ENCODE measurements at regions not wholly inside any gene's neighbourhood (a gene's known extent, or its start where the extent isn't known, plus 50 kb on each side); places are given as distances from the start of the nearest gene placed in this dataset.

DNA sequence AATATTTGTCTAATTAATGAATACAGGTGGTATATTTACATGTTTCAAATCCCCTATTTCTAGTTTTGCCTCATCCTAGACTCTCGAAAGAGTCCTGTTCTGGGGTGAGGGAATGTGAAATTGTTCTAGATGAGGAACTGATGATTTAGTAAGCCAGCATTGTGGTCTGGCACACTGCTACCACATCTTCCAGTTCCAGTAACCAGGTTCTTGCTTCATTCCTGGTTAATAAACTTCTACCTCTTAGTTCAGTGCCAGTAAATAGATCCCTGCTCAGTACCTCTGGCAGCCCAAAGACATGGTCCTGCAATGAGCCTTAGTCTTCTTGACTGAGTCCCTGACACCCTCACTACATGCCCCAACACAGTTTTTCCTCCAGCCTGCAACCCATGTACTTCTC is 207.7 kb downstream of the SREK1 start:
- no peak overlapping the region for H2BK120ac ChIP-seq (replicated peaks; ENCODE audit: low read depth, low read length)
- H3K56ac ChIP-seq (replicated peaks; ENCODE audit: insufficient read length, low read depth, low read length), result no peak overlapping the region
- H3K36me3 ChIP-seq (ENCODE audit: control insufficient read depth in 2 of 4, insufficient read depth in 4 of 4, low read length in 3 of 4), result no peaks in the 10 kb centered on the region
- H3K27ac ChIP-seq (ENCODE audit: low read depth, low read length), result no peak overlapping the region
- FAIRE-seq, result no peak
- H2BK12ac ChIP-seq (ENCODE audit: low read depth, low read length), result no peak overlapping the region
- no peaks in the 10 kb centered on the region for H3K79me1 ChIP-seq (ENCODE audit: low read depth, low read length)
- H3K4me1 ChIP-seq (replicated peaks in 1 of 4; ENCODE audit: control insufficient read depth in 3 of 4, insufficient read depth in 4 of 4, low read length in 3 of 4), result no peaks in the 10 kb centered on the region
- no peak overlapping the region for H2BK20ac ChIP-seq (ENCODE audit: low read length)
- H3K18ac ChIP-seq (ENCODE audit: extremely low read depth, low read length), result no peak overlapping the region
- H2AK5ac ChIP-seq (ENCODE audit: low read depth, low read length), result no peak overlapping the region
- H3K4me2 ChIP-seq (ENCODE audit: insufficient read depth in 1 of 2, low read depth in 2 of 2, low read length in 2 of 2), result no peak overlapping the region
- H4K20me1 ChIP-seq (replicated peaks in 1 of 2; ENCODE audit: control insufficient read depth in 1 of 2, insufficient read depth in 2 of 2, low read length in 2 of 2), result no peaks in the 10 kb centered on the region
- H4K8ac ChIP-seq (ENCODE audit: extremely low read depth, insufficient read depth, low read length), result no peak overlapping the region
- 71% methylated on average over 1 of the region's 1 CpG; no CpG with 5 or more reads in 1 of the 2 experiments for WGBS, 2 experiments (ENCODE audit: extremely low coverage in 1 of 2, insufficient coverage in 1 of 2, insufficient read length in 1 of 2, insufficient replicate concordance in 2 of 2, low coverage in 1 of 2, low lambda C conversion rate in 2 of 2, missing lambda C conversion rate in 1 of 2)
- no peak overlapping the region for H4K91ac ChIP-seq (replicated peaks; ENCODE audit: insufficient read length, low read length)
- ChIA-PET POLR2A (ENCODE audit: partially characterized antibody) (no interaction called here), CTCF (ENCODE audit: partially characterized antibody) (no interaction called here)
- no peak overlapping the region for H3K4ac ChIP-seq (replicated peaks; ENCODE audit: insufficient read length, low read depth, low read length)
- no peak overlapping the region for H2BK5ac ChIP-seq (ENCODE audit: low read depth, low read length)
- no peak overlapping the region for H3K4me3 ChIP-seq (ENCODE audit: extremely low read depth in 1 of 4, insufficient read depth in 2 of 4, low read depth in 3 of 4, low read length in 4 of 4)
- no peak overlapping the region for H4K5ac ChIP-seq (ENCODE audit: insufficient read length, low read depth, low read length)
- no peak overlapping the region for H2BK15ac ChIP-seq (ENCODE audit: low read length)
- no peaks in the 10 kb centered on the region for H3K9me3 ChIP-seq (ENCODE audit: insufficient read depth in 2 of 2, low read depth in 1 of 2, low read length in 1 of 2)
- no peak for DNase-seq (ENCODE audit: low read depth in 1 of 2, low spot score in 2 of 2)
- H3K14ac ChIP-seq (ENCODE audit: insufficient read length), result no peak overlapping the region
- no peak overlapping the region for H3K23ac ChIP-seq (ENCODE audit: insufficient read length)
- no peaks in the 10 kb centered on the region for H3K79me2 ChIP-seq (ENCODE audit: control insufficient read depth in 1 of 2, insufficient read depth in 2 of 2, low read length in 2 of 2)
- H2AFZ ChIP-seq (ENCODE audit: low read length), result no peak overlapping the region
- no peak for TF ChIP-seq CEBPB (IDR thresholded peaks at IDR 0.05; ENCODE audit: low read depth, low read length)
- TF ChIP-seq GABPA (IDR thresholded peaks at IDR 0.05; ENCODE audit: borderline replicate concordance, insufficient read depth, low read length), result no peak
- no peak for TF ChIP-seq SUZ12 (IDR thresholded peaks at IDR 0.05; ENCODE audit: low read length)
- TF ChIP-seq GTF2F1 (IDR thresholded peaks at IDR 0.05; ENCODE audit: borderline replicate concordance, low read depth, low read length), result no peak
- no peak for TF ChIP-seq TAF7 (optimal IDR thresholded peaks at IDR 0.05; ENCODE audit: borderline replicate concordance, low read depth, low read length)
- TF ChIP-seq ASH2L (IDR thresholded peaks at IDR 0.05; ENCODE audit: low read length), result no peak
- TF ChIP-seq YY1 (IDR thresholded peaks at IDR 0.05; ENCODE audit: low read depth, low read length), result no peak
- TF ChIP-seq CTBP2 (IDR thresholded peaks at IDR 0.05; ENCODE audit: borderline replicate concordance, insufficient read depth, insufficient read length, low read length), result no peak
- no peak for TF ChIP-seq SRF (IDR thresholded peaks at IDR 0.05; ENCODE audit: low read depth, low read length)
- TF ChIP-seq POLR2AphosphoS5 (IDR thresholded peaks at IDR 0.05; ENCODE audit: low read depth, low read length), result no peak
- TF ChIP-seq EGR1 (IDR thresholded peaks at IDR 0.05; ENCODE audit: borderline replicate concordance, low read depth, low read length), result no peak
- no peak for TF ChIP-seq SIX5 (IDR thresholded peaks at IDR 0.05; ENCODE audit: low read depth, low read length)
- no peaks in the 10 kb centered on the region for H3K27me3 ChIP-seq (replicated peaks in 1 of 4; ENCODE audit: control insufficient read depth in 3 of 4, extremely low read depth in 1 of 4, insufficient read depth in 3 of 4, low read length in 3 of 4)
- H3K23me2 ChIP-seq (ENCODE audit: low read depth, low read length), result no peaks in the 10 kb centered on the region
- no peak overlapping the region for H3K9ac ChIP-seq (replicated peaks in 1 of 4; ENCODE audit: extremely low read depth in 1 of 4, low read depth in 3 of 4, low read length in 3 of 4)
